ENCODE measurements at regions not wholly inside any gene's neighbourhood (a gene's known extent, or its start where the extent isn't known, plus 50 kb on each side); places are given as distances from the start of the nearest gene placed in this dataset.
"Not testable (repeated sequence)": the region's sequence is repeated elsewhere in the genome, so short reads cannot be mapped to it uniquely, and the experiment has no call there.

DNA sequence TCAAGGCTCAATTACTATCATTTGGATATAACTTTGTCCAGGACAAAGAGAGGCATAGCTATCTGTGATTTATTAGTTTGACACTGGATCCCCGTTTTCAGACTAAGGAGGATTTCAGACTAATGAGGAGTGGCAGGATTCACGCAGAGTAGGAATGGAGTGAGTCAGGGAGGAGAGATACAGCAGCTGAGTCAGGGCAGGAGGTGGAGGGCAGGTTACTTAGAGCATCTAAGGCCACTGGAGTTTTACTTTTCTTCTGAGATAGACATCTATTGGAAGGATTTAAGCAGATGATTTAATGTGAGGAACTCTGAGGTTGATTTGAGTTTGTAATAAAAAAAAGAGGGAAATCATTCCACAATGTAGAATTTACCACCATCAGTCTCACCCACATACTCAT lies 110.6 kb downstream of the RPIA start:
- DNase-seq (ENCODE audit: low read depth in 2 of 2), result not testable (repeated sequence)

GRCh38 chr2:88807237-88807962 lies 115.9 kb downstream of the RPIA start:
- no peak for DNase-seq (ENCODE audit: low read depth in 2 of 2)

- no peak for DNase-seq (ENCODE audit: low read depth in 2 of 2)
Measured at GRCh38 chr2:88808083-88808482, 116.6 kb downstream of the RPIA start.

DNA sequence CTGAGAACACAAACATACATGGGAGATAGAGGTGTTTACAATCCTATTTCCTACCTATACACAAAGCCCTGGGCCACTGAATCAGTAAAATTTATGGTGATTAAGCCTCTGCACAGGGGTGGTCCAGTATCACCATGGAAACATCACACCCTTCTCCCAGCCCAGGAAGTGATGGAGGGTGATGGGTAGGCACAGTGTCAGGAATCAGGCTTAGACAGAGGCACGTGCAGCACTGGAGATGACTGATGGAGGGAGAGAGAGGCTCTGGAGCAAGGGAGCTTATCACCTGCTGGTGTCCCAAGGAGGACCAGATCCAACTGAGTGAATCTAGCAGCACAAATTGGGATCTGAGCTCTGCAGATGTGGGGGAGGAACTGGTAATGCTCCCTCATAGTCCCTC lies 117.2 kb downstream of the RPIA start:
- no peak for DNase-seq (ENCODE audit: low read depth in 2 of 2)

DNA sequence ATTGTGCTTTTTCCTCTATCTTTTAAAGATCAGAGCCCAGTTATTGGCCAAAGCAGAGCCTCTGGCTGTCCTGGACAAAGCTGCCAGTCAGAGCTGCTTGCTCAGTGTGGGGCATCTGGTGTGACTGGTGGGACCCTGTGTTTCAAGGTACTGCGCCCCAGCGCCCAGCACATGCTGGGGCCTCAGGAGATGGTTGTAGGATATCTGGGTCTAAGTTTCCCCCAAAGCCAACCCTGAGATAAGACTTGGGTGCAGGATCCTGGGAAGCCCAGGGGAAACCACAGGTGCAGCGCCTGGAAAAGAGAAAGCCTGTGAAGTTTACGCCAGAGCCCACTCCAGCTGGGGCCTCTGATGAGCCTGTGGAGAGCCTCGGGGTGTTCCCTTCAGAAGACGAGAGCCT lies 117.7 kb downstream of the RPIA start:
- no peak for DNase-seq (ENCODE audit: low read depth in 2 of 2)

DNA sequence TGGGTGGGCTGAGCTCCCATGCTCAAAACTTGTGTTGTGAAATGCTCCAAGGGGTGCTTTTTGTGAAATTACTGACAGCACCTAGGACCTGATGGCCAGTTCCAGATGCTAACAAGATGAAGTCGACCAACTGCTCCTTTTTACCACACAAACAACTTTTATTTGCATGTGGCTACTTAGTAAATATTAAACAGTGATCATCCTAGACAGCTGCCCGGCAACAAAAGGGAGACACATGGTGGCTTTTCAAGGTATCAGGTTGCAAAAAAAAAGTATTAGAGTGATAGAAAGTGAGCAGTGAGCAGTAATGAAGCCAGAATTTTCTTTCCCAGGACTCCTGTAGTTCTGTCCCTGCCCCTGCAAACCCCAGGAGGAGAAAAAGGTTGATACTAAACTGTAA lies 118.5 kb downstream of the RPIA start:
- no peak for DNase-seq (ENCODE audit: low read depth in 2 of 2)

GRCh38 chr2:88810488-88810887 lies 119.0 kb downstream of the RPIA start:
- DNase-seq (ENCODE audit: low read depth in 2 of 2), result no peak

GRCh38 chr2:88811233-88811632 lies 119.8 kb downstream of the RPIA start:
- no peak for DNase-seq (ENCODE audit: low read depth in 2 of 2)

DNA sequence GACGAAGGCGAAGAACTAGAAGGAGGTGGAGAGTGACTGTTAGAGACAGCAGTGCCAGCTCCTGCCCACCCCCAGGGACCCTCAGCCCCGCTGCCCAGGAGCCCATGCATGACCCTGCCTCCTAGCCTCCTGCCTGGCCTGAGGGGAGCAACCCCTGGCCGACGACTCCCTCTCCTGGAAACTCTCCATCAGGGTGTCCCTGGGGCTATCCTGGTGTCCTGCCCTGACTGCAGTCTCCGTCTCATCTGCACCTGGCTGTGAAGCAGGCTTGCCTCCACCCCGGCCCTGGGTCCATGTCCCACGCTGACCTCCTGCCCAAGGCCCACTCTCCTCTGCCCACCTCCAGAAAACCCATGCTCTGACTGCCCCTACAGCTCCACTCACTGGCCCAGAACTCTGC lies 120.2 kb downstream of the RPIA start:
- DNase-seq (ENCODE audit: low read depth in 2 of 2), result no peak

DNA sequence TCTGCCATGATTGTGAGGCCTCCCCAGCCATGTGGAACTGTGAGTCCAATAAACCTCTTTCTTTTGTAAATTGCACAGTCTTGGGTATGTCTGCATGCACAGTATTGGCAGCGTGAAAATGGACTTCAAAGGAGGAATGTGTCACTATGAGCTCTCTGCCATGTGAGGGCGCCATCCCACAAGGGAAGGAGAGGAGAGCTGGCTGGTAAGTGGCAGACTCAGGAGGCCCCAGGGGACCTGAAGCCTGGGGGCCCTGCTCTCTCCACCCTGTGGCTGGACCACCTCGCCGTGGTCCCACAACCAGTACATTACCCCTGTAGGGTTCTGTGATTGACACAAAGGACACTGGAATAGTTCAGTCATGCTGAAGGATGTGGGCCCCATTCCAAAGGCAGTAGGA lies 122.1 kb downstream of the RPIA start:
- DNase-seq (ENCODE audit: low read depth in 2 of 2), result no peak

DNA sequence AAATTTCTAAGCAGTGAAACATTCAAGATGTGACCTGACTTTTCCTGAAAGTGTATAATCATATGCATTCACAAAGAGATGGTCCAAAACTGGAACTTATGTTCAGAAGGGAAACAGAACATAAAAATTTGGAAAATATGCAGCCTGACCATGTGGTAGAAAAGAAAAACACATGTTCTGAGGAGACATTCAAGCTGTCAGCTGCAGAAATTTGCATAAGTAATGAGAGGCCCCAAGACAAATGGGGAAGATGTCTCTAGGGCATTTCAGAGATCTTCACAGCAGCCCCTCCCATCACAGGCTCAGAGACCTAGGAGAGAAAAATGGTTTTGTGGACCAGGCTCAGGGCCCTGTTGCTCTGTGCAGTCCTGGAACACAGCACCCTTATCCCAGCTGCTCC lies 123.8 kb downstream of the RPIA start:
- DNase-seq (ENCODE audit: low read depth in 2 of 2), result no peak

GRCh38 chr2:88815697-88816096 lies 124.2 kb downstream of the RPIA start:
- no peak for DNase-seq (ENCODE audit: low read depth in 2 of 2)

DNA sequence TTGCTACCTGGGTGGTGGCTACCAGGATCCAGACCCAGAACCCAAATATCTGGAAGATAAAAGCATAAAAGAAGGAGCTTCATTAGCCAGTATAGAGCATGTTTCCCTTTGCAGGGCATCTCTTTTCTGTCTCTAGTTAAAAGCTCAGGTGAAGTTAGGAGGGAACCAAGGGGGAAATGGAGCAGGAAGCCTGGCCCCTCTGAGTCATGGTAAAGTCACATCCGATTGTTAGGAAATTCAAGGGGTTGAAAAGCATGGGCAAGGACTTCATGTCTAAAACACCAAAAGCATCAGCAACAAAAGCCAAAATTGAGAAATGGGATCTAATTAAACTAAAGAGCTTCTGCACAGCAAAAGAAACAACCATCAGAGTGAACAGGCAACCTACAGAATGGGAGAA lies 126.9 kb downstream of the RPIA start:
- DNase-seq (ENCODE audit: low read depth in 2 of 2), result no peak

DNA sequence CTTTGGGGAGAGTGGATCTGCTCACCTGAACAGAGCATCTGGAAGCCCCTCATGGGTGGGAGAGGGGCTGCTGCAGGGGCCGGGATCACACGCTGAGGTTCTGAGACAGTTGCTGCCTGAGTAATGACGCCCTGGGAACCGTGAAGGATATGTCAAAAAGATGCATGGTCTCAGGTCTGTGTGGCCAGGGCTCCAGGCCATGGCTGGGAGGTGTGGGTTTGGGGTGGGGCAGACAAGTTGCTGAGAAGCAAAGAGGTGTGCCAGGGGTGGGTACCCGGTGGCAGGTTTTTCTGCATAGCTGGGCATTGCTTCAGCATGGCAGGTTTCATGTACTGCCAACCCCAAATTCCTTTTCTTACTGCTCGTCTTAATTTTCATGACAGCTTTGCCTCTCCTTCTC lies 133.5 kb downstream of the RPIA start:
- no peak for DNase-seq (ENCODE audit: low read depth in 2 of 2)

- DNase-seq (ENCODE audit: low read depth in 2 of 2), result no peak
Measured at GRCh38 chr2:88826399-88826798, 134.9 kb downstream of the RPIA start.

DNA sequence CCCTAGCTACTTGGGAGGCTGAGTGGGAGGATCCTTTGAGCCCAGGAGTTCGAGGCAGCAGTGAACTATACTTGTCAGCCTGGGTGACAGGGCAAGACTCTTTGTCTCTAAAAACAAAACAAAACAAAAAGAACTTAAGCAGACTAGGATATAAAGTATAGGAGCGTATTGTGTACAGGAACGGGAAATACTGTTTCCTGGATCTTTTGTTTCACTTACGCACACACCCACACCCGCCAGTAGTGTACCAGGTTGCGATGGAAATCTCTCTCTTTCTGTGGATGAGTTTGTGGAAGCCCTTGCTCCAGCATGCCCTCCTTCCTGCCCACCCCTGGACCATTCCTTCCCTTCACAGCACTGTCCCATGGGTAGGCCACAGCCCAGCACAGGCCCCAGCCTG lies 136.3 kb downstream of the RPIA start:
- no peak for DNase-seq (ENCODE audit: low read depth in 2 of 2)

- no peak for DNase-seq (ENCODE audit: low read depth in 2 of 2)
Measured at GRCh38 chr2:88828397-88829137, 137.1 kb downstream of the RPIA start.

GRCh38 chr2:88829607-88830463 lies 138.4 kb downstream of the RPIA start:
- DNase-seq (ENCODE audit: low read depth in 2 of 2), result no peak

DNA sequence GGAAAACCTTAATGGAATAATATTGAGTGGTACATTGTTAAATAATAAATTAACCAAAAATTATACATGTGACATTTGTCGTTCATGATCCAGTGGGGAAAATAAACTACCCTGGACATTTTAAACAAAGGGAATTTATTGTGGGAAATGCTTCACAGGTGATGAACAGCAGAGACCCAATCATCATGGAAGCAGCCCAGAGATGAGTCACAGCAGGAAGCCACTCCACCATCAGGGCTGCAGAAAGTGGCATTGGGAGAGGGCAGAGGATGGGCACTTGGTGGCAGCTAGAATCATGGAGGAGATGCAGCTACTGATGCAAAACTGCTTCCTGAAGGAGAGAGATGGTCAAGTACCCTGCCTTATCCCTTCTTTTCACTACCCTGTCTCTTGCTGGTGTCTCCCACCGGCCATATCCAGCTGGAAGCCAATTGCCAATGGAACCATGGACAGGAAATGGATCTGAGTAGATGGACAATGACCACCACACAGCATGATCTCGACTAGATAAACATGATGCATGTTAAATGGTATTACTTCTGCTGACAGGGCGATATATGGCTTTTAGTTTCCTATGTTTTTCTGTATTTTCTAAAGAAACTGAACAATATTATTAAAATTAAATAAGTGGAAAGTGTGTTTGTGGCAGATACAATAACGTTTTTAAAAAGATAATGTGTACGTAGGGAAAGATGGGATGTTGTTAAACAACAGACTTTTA lies 139.8 kb downstream of the RPIA start:
- DNase-seq (ENCODE audit: low read depth in 2 of 2), result no peak

GRCh38 chr2:88831792-88832248 lies 140.3 kb downstream of the RPIA start:
- no peak for DNase-seq (ENCODE audit: low read depth in 2 of 2)

DNA sequence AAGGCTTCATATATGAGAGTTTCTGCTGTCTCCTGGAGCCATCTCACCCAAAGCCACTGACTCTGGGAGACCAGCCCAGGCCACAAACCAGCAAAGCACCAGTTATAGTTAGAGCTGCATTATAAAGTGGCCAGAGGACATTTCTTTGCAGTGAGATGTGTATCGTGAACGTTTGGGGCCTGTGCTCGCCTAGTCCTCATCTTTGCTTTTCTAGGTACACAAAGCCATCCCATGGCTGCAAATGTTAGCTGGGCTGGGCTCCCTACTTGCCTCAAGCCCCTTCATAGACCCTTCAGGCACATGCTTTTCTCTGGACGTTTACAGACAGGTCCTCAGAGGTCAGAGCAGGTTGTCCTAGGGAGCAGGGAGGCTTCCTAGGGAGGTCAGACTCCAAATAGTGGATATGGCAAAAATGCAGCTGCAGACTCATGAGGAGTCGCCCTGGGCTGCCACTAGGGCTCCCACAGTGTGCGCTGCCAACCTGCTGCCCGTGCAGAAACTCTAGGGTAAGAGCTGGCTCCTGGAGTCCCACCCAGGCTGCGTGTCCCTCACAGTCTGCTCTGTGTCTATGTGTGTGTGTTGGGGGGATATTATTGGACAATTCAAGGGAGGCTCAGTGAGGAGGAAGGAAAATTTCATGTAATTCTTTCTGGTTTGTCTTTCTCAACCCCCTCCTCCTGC lies 141.0 kb downstream of the RPIA start:
- DNase-seq (ENCODE audit: low read depth in 2 of 2), result no peak
